GM19395 (cell line): ENCODE measurements at regions not wholly inside any gene's neighbourhood (a gene's known extent, or its start where the extent isn't known, plus 50 kb on each side); places are given as distances from the start of the nearest gene placed in this dataset.
"Not testable (repeated sequence)": the region's sequence is repeated elsewhere in the genome, so short reads cannot be mapped to it uniquely, and the experiment has no call there.

Source experiments
- ATAC-seq: cut with Tn5 transposase; IDR thresholded peaks from one replicate; pipeline ENCODE4 v1.9.1; 2021; ENCODE audit warnings: mild to moderate bottlenecking, moderate library complexity; ENCODE audit not compliant: unreplicated experiment

GRCh38 chr11:43194459-43194858 lies 117.3 kb upstream of the API5 start:
- ATAC-seq: not testable (repeated sequence)

GRCh38 chr11:43197379-43197778 lies 114.4 kb upstream of the API5 start:
- no peak for ATAC-seq

- no peak for ATAC-seq
Observed at GRCh38 chr11:43200031-43200430, 111.8 kb upstream of the API5 start.

GRCh38 chr11:43212279-43212678 lies 99.5 kb upstream of the API5 start:
- no peak for ATAC-seq

GRCh38 chr11:43214471-43214870 lies 97.3 kb upstream of the API5 start:
- no peak for ATAC-seq

- no peak for ATAC-seq
Observed at GRCh38 chr11:43217849-43218248, 93.9 kb upstream of the API5 start.

- ATAC-seq: no peak
Observed at GRCh38 chr11:43222215-43222614, 89.6 kb upstream of the API5 start.

- no peak for ATAC-seq
Observed at GRCh38 chr11:43223026-43223425, 88.8 kb upstream of the API5 start.

GRCh38 chr11:43234881-43235280 lies 76.9 kb upstream of the API5 start:
- ATAC-seq: no peak

- ATAC-seq: no peak
Observed at GRCh38 chr11:43238341-43238740, 73.5 kb upstream of the API5 start.

GRCh38 chr11:43239791-43240190 lies 72.0 kb upstream of the API5 start:
- no peak for ATAC-seq

- ATAC-seq: no peak
Observed at GRCh38 chr11:43242401-43242800, 69.4 kb upstream of the API5 start.

GRCh38 chr11:43243927-43244326 lies 67.9 kb upstream of the API5 start:
- ATAC-seq: no peak

- ATAC-seq: no peak
Observed at GRCh38 chr11:43245466-43245865, 66.3 kb upstream of the API5 start.

- no peak for ATAC-seq
Observed at GRCh38 chr11:43250309-43250708, 61.5 kb upstream of the API5 start.

GRCh38 chr11:43261775-43262174 lies 50.0 kb upstream of the API5 start:
- ATAC-seq: no peak
